Vagina (tissue), 2 donors: ENCODE measurements at regions not wholly inside any gene's neighbourhood (a gene's known extent, or its start where the extent isn't known, plus 50 kb on each side); places are given as distances from the start of the nearest gene placed in this dataset.
A peak's percentile ranks its signal among the peaks of the same experiment; 100 is the strongest.

ENCODE experiments used
- POLR2A ChIP-seq, 2 donors: fragments of 450-650 bp; IDR thresholded peaks; one replicate each; pipeline ENCODE4 v1.6.1; 2017; ENCODE audit warnings: antibody characterized with exemption in 2 of 2, mild to moderate bottlenecking in 2 of 2, moderate library complexity in 2 of 2
- POLR2AphosphoS5 ChIP-seq, 2 donors: sonication (generic); formaldehyde crosslinking; IDR thresholded peaks; one replicate each; pipeline ENCODE4 v1.9.0; 2017; ENCODE audit warnings: antibody characterized with exemption in 2 of 2, mild to moderate bottlenecking in 2 of 2, low read depth in 1 of 2; ENCODE audit not compliant: insufficient read depth in 1 of 2
- TF ChIP-seq, protein P1 (sequence below), 3 experiments: fragments of 450-650 bp in 2 of 3; fragments of 200-600 bp in 1 of 3; sonication (generic) in 1 of 3; IDR thresholded peaks; one replicate each; pipeline ENCODE4 v1.5.1; 2017 to 2019; ENCODE audit warnings: antibody characterized with exemption in 3 of 3, mild to moderate bottlenecking in 2 of 3, moderate library complexity in 2 of 3

DNA sequence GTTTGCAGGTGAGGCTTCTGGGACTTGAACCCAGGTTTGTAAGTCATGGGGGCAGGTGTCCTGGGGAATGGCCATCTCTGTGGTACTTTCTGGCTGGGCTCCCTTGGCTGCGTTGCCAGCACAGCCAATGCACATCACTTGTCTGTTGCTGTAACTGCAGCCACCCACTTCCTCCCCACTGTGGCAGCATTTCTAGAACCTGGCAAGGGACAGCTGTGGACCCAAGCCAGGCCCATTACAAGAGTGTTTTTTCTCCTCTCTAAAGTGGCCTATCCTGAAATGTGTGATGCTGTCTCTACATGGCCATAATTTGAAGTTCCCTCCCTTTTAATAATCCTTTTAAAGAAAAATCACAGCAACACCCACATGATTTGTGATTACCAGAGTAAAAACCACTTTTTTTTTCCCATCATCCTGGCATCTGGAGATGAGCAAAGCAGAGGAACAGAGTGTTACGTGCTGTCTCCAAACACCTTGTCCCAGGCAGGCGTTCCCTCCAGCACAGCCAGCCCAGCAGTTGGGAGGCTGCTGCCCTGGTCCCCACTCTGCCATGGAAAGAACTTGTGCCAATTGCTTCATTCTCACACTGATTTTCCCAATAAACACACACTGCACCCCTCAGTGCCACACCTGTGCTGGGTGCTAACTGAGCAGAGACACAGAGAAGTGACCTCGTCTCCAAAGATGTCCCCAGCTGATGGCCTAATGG is 360.6 kb upstream of the USP24 start:
- TF ChIP-seq, protein P1, sequence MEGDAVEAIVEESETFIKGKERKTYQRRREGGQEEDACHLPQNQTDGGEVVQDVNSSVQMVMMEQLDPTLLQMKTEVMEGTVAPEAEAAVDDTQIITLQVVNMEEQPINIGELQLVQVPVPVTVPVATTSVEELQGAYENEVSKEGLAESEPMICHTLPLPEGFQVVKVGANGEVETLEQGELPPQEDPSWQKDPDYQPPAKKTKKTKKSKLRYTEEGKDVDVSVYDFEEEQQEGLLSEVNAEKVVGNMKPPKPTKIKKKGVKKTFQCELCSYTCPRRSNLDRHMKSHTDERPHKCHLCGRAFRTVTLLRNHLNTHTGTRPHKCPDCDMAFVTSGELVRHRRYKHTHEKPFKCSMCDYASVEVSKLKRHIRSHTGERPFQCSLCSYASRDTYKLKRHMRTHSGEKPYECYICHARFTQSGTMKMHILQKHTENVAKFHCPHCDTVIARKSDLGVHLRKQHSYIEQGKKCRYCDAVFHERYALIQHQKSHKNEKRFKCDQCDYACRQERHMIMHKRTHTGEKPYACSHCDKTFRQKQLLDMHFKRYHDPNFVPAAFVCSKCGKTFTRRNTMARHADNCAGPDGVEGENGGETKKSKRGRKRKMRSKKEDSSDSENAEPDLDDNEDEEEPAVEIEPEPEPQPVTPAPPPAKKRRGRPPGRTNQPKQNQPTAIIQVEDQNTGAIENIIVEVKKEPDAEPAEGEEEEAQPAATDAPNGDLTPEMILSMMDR (IDR thresholded peaks at IDR 0.05), result no peak
- TF ChIP-seq POLR2A (IDR thresholded peaks at IDR 0.05) (no peak), POLR2AphosphoS5 (IDR thresholded peaks at IDR 0.05; ENCODE audit: insufficient read depth in 1 of 2, low read depth in 1 of 2) (peak in 1 of 2 donors; percentile 66)
